GM21515 (cell line): ENCODE measurements at regions not wholly inside any gene's neighbourhood (a gene's known extent, or its start where the extent isn't known, plus 50 kb on each side); places are given as distances from the start of the nearest gene placed in this dataset.
"Not testable (repeated sequence)": the region's sequence is repeated elsewhere in the genome, so short reads cannot be mapped to it uniquely, and the experiment has no call there.

Experiments used
- ATAC-seq: cut with Tn5 transposase; IDR thresholded peaks from one replicate; pipeline ENCODE4 v1.9.1; 2021; ENCODE audit not compliant: unreplicated experiment

GRCh38 chr18:30469091-30469490, 573.5 kb downstream of the DSC3 start:
- no peak for ATAC-seq

DNA sequence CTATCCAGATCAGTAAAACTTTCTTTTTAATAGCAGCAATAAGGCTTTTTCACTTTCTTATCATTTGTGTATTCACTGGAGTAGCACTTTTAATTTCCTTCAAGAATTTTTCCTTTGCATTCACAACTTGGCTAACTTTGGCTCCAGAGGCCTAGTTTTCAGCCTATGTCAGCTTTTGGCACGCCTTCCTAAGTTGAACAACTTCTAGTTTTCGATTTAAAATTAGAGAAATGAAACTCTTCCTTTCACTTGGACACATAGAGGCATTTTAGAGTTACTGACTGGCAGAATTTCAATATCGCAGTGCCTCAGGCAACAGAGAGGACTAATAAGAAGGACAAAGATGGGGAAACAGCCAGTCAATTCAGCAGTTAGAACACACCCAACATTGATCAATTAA, 577.4 kb downstream of the DSC3 start:
- no peak for ATAC-seq

GRCh38 chr18:30457156-30457555, 585.4 kb downstream of the DSC3 start:
- no peak for ATAC-seq

- ATAC-seq = no peak
These were observed 586.8 kb downstream of the DSC3 start for GRCh38 chr18:30455741-30456140.

DNA sequence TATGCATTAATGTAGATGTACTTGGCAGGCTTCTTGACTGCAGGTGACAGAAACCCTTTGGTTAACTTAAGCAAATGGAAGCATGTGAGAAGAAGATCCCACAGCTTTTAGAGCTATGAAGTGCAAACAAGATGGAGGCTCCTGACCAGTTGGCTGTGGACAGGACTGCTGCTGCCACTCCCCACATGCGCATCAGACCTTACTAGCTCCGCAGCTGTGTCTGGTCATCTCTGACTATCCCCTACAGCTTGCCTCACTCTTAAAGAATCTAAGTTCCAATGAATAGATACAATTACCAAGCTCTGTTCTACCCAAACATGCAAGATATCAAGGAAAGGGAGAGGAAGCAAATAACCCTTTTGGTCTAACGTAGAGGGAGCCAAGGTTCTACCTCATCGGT, 587.6 kb downstream of the DSC3 start:
- no peak for ATAC-seq

DNA sequence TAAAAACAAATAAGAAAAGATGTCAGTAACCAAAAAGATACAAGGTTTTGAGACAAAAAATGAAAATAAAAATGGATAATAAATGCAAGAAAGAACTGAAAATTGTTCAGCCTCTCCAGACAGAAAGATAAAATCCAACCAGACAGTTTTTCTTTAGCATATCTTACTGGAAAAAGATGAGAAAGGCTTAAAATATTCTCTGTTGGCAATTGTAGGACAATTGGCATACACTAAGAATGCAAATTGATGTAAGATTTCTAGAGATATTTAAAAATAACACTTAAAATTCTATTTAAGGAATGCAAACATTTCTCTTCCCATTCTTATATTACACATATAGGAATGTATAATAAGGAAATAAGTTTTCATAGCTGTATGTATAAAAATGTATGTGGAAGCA, 590.6 kb downstream of the DSC3 start:
- no peak for ATAC-seq

DNA sequence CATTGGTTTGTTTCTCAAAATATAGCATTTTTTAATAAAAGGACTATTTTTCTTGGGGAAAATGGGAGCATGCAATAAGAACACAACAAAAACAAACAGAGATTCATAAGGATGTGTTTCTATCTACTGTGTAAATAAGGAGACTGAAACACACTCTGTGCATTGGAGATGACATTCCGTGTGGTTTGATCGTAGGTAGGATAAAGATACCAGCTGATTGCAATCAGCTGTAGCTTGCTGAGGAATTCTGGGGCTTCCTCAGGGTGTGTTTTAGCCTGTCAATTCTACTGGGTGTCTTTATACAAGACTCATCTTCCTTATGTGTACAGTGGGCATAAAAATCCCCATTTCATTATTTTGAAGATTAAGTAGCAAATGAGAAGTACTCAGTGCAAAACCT, 591.6 kb downstream of the DSC3 start:
- ATAC-seq = no peak

- no peak for ATAC-seq
These were observed 595.9 kb downstream of the DSC3 start for GRCh38 chr18:30446605-30447004.

- no peak for ATAC-seq
These were observed 598.0 kb downstream of the DSC3 start for GRCh38 chr18:30444544-30444943.

DNA sequence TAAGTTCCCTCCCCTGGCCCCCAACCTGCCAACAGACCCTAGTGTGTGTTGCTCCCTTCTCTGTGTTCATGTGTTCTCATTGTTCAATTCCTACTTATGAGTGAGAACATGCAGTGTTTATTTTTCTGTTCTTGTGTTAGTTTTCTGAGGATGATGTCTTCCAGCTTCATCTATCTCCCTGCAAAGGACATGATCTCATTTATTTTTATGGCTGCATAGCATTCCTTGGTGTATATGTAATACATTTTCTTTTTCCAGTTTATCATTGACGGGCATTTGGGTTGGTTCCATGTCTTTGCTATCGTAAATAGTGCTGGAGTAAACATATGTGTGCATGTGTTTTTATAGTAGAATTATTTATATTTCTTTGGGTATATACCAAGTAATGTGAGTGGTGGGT, 602.2 kb downstream of the DSC3 start:
- ATAC-seq = no peak

GRCh38 chr18:30439174-30439573, 603.4 kb downstream of the DSC3 start:
- ATAC-seq = no peak

DNA sequence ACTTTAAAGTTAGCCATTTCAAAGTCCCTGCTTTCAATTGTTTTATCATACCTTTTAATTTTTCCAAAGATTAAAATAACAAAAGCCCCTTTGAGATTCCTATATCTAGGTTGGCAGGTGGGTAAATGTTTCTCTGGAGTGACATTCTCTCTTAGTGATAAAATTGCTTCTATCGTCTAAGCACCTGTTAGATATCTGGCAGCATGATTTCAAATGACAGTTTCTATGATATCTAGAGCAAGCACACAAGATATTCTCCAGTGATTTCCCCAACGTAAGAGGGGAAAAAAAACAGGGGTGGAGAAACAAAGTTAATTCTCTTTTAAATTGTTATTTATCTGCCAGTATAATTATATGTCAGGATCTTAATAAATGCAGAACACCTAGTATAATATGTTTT, 610.2 kb downstream of the DSC3 start:
- no peak for ATAC-seq

DNA sequence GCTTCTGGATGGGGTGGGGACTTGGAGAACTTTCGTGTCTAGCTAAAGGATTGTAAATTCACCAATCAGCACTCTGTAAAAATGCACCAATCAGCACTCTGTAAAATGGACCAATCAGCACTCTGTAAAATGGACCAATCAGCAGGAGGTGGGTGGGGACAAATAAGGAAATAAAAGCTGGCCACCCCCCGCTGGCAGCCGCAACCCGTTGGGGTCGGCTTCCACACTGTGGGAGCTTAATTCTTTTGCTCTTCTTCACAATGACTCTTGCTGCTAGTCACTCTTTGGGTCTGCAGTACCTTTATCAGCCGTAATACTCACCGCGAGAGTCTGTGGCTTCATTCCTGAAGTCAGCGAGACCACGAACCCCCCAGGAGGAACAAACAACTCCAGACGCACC, 623.1 kb downstream of the DSC3 start:
- ATAC-seq = not testable (repeated sequence)

DNA sequence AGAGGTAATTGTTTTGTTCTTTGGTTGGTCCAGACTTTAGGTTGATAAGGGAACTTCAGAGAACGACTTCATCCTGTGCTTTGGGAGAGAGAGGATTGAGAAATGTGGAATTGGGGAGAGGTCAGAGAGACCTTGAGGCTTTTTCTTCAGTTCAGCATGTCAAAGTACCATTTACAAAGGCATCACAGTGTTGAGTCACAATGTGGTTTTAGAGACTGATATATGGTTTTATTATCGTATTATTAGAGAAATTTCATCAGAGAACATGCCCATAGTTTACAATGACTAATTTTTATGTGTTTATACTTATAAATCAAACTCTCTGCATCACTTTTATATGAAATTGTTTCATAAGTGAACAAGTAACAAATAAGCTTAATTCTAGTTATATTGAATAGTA, 626.6 kb downstream of the DSC3 start:
- no peak for ATAC-seq

- ATAC-seq = no peak
These were observed 633.4 kb downstream of the DSC3 start for GRCh38 chr18:30409120-30409519.

DNA sequence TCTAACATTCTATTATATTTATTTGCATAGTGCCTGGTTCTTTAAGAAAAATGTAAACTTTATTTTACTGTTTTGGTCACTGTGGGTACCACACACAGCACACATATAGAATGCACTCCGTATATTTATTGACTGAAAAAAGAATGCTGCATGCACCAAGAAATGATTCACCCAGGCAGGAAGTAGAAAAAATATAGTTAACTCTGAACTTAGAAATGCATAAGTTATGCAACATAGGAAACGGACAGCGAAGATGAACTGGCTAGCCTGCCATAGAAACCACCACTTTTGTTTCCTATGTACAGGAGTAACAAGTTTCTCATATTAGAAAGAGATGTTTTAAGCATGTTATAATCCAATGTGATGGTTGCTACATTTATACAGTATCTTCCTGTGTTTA, 635.8 kb downstream of the DSC3 start:
- no peak for ATAC-seq

DNA sequence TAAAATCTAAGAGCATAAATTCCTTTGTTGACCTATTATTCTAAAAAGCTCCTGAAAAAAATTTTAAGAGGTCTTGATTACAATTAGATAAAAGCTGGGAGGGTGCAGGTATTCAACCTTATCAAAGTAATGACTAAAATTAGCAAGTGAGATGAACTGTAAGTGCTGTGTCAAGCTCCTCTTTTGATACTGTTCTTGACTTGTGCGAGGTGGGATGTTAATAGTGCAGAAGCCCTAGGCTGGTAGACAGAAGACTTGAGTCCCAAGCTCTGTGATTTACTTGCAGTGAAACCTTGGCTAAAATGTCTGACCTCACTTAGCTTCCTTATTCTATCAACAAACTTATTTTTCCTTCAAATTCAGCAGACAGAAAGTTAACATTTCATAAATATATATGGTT, 637.5 kb downstream of the DSC3 start:
- no peak for ATAC-seq

DNA sequence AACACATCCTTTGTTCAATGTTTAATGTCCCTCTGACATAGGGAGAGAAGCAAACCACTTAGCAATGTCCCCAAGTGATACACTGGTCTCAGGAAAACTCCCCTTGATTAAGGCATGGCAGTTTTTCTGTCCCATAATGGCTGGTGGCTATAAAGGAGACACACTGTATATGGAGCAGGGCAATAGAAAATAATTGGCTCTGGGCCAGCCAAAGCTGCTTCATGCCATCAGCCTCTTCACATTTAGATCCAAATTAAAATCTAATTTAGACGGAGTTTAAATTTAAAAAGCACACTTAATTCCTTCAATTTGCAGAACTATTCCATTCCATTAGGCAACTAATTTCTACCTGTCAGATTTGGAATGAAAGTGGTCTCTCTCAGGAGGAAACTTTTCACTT, 638.1 kb downstream of the DSC3 start:
- ATAC-seq = no peak

DNA sequence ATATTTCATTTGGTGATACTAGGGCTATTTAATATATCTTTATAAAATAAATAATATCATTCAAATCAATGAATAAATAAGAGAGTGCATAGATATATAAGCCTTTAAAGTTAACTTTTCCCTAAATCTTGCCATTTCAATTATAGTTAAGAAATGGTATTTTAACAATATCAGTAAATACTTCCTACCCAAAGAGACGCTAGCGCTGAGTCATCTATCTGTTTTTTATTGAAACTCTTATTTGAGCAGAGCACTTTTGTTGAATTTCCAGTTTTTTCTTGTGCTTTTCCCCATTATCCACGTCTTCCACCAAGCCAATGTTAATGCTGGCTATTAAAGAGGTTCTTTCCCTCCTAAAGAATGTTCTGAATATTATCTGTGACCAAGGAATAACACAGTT, 639.3 kb downstream of the DSC3 start:
- no peak for ATAC-seq

DNA sequence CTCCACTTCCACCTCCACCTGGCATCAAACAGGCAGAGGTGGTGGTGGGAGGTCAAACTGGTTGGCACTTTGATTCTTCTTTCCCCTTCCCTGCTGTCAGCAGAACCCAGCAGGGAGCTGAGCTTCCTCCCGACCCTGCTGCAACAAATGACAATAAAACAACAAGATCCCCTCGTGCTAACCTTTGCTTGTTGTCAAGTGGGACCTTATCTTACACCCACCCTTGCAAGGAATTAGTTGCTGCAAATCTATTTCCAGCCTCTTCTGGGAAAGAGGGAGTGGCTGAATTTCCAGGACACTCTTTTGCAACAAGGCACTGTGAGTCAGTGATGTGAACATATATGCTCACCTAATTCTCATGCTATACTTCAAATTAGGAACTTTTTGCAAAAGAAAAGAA, 655.1 kb downstream of the DSC3 start:
- ATAC-seq = no peak

DNA sequence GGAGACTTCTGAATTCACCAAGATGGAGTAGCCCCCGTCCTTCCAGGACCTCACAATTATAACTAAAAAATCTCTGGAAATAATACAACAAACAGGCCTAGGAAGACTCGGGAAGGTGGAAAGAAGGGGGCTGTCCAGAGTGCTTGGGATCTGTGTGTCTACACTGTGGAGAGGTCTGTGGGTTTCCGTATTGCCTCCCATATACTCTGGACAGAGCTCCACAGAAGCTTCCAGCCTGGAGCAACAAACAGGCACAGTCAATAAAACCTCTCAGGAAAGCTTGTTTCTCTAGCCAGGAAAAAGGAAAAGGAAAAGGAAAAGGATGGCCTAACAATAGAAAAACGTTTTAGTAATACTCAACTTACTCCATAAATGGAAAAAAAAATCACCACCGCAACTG, 655.9 kb downstream of the DSC3 start:
- ATAC-seq = no peak

DNA sequence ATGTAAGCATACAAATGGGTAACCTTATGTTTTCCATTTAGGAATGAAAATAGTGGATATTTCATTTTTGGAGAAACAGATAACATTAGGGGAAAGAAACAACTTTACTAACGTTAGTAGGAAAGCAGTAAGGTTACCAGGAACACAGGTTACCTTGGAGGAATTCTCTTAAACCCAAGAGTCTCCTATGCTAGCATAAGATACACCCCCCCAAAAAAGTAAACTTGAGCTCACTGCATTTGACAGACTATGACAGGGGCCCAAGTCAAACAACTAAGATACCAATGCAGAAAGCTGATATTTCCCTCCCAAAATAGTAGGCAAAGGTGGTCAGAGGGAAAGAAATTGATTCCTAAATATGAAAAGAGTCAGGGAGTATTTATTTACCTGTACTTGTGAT, 656.9 kb downstream of the DSC3 start:
- no peak for ATAC-seq

- ATAC-seq = no peak
These were observed 660.7 kb downstream of the DSC3 start for GRCh38 chr18:30381826-30382225.

DNA sequence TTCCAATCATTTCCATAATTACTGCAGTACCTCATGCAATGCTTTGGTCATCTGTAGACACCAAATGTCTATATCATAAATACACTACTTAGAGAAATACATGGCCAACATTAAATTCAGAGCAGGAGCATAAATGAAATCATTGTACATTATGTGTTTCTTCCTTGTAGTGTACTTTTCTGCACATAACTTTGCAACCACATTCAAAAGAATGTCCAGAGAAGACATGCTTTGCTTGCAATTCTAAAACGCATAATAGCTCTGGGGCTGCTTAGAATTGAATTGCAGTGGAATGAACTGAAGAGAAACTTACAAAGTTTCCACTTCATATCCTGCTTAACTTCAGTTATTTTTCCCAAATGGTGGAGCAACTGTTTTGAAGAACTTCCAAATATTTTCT, 664.4 kb downstream of the DSC3 start:
- no peak for ATAC-seq
